ENCODE measurements at regions not wholly inside any gene's neighbourhood (a gene's known extent, or its start where the extent isn't known, plus 50 kb on each side); places are given as distances from the start of the nearest gene placed in this dataset.

DNA sequence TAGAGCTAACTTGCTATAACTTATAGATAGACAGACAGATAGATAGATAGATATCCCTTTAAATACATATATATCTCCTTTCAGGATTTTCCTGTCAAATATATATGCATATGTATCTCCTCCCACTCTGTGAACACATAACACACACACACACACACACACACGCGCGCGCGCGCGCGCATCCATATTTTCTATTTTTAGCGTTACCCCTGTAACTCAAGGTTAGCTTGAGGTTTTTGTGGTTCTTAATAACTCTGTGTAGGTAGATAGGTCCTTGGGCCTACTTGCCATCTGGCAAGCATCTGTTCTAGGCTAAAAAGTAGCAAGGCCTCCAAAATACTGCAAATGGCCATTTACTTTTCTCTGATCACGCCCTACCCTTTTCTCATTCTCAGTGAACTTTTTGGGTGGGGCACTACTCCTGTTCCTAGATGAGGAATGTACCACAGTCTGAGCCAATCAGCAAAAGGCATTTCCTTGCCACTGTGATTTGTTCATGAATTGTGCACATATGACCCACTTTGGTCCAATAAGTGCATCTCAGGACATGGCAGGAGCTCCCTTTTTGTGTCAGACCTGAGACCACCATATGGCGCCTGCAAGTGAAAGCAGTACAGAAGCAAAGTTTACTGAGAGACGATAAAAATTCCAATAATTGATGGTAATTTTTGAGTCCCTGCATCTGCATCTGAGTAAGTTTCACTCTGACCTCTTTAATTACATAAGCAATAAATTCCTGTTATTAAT lies 740.5 kb upstream of the API5 start:
- TF ChIP-seq, protein P1, sequence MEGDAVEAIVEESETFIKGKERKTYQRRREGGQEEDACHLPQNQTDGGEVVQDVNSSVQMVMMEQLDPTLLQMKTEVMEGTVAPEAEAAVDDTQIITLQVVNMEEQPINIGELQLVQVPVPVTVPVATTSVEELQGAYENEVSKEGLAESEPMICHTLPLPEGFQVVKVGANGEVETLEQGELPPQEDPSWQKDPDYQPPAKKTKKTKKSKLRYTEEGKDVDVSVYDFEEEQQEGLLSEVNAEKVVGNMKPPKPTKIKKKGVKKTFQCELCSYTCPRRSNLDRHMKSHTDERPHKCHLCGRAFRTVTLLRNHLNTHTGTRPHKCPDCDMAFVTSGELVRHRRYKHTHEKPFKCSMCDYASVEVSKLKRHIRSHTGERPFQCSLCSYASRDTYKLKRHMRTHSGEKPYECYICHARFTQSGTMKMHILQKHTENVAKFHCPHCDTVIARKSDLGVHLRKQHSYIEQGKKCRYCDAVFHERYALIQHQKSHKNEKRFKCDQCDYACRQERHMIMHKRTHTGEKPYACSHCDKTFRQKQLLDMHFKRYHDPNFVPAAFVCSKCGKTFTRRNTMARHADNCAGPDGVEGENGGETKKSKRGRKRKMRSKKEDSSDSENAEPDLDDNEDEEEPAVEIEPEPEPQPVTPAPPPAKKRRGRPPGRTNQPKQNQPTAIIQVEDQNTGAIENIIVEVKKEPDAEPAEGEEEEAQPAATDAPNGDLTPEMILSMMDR (CRISPR knock-in tag; IDR thresholded peaks at IDR 0.05): no peak
- TF ChIP-seq BRD4 (CRISPR knock-in tag; IDR thresholded peaks at IDR 0.05): no peak
